DND-41 (cell line): ENCODE measurements at regions not wholly inside any gene's neighbourhood (a gene's known extent, or its start where the extent isn't known, plus 50 kb on each side); places are given as distances from the start of the nearest gene placed in this dataset.

Source experiments
- ATAC-seq: fragments of 200-7000 bp; cut with Tn5 transposase; 3 replicates; pipeline ENCODE4 v1.9.1; 2021; ENCODE audit warnings: low read depth; ENCODE audit not compliant: insufficient read depth
- DNase-seq: peaks from one replicate; pipeline ENCODE4 v3.0.0-alpha.2; 2020
- H2AFZ ChIP-seq: 2 replicates; pipeline ENCODE4 v1.6.0; 2012; ENCODE audit warnings: low read depth, low read length
- H3K27ac ChIP-seq: 2 replicates; pipeline ENCODE4 v1.5.1; 2012; ENCODE audit warnings: low read length, inconsistent platforms
- H3K27me3 ChIP-seq: fragments of 200-600 bp; sonication (generic); 2 replicates; pipeline ENCODE4 v1.6.0; 2012; ENCODE audit warnings: low read length, mild to moderate bottlenecking, inconsistent platforms; ENCODE audit not compliant: insufficient read depth, poor library complexity
- H3K36me3 ChIP-seq: 2 replicates; pipeline ENCODE4 v1.5.1; 2012; ENCODE audit warnings: low read length, inconsistent platforms; ENCODE audit not compliant: insufficient read depth
- H3K4me1 ChIP-seq: 2 replicates; pipeline ENCODE4 v1.5.1; 2012; ENCODE audit warnings: mild to moderate bottlenecking, low read length; ENCODE audit not compliant: insufficient read depth
- H3K4me2 ChIP-seq: 2 replicates; pipeline ENCODE4 v1.6.0; 2012; ENCODE audit warnings: mild to moderate bottlenecking, moderate library complexity, low read length, inconsistent platforms; ENCODE audit not compliant: insufficient read depth
- H3K4me3 ChIP-seq, 2 experiments: fragments of 200-600 bp in 1 of 2; shearing (Covaris generic) in 1 of 2; 2 replicates each; pipeline ENCODE4 v1.5.1; 2012 to 2016; ENCODE audit warnings: inconsistent platforms in 2 of 2, low read length in 2 of 2, mild to moderate bottlenecking in 2 of 2, low read depth in 1 of 2, moderate library complexity in 1 of 2
- H3K79me2 ChIP-seq: 2 replicates; pipeline ENCODE4 v1.6.0; 2012; ENCODE audit warnings: low read length, inconsistent platforms; ENCODE audit not compliant: insufficient read depth
- H3K9ac ChIP-seq: 2 replicates; pipeline ENCODE4 v1.6.0; 2012; ENCODE audit warnings: low read depth, mild to moderate bottlenecking, inconsistent platforms, low read length, moderate library complexity
- H3K9me3 ChIP-seq: 2 replicates; pipeline ENCODE4 v1.5.1; 2012; ENCODE audit warnings: low read length, moderate library complexity, mild to moderate bottlenecking, inconsistent platforms; ENCODE audit not compliant: insufficient read depth, severe bottlenecking
- H4K20me1 ChIP-seq: 2 replicates; pipeline ENCODE4 v1.6.0; 2012; ENCODE audit warnings: low read length; ENCODE audit not compliant: insufficient read depth
- CTCF ChIP-seq: IDR thresholded peaks from 2 replicates; pipeline ENCODE4 v1.5.1; 2012; ENCODE audit warnings: borderline replicate concordance, low read length, moderate library complexity, mild to moderate bottlenecking; ENCODE audit not compliant: poor library complexity, severe bottlenecking; ENCODE audit errors: extremely low read depth
- EZH2 ChIP-seq: IDR thresholded peaks from 3 replicates; pipeline ENCODE4 v1.6.1; 2012; ENCODE audit warnings: borderline replicate concordance, low read depth, mild to moderate bottlenecking, moderate library complexity, low read length, inconsistent platforms; ENCODE audit not compliant: severe bottlenecking

DNA sequence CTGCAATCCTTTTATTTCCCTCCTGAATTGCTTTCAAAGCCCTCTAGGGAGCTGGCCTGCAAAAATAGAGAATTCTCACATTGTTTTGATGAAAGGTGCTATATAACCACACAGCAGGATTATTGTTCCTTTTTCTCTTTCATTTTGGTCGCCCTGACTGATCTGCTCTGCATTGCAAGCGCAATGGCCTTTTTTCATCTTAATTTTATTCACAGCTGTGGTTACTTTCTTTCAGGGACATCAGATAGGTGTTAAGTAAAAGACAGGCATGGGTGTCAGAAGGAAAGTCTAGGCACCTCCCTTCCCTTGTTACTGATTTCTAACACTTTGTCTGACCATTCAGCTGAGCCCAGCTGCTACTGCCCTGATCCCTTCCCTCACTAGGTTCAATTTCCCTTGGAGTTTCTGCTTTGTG, 850.5 kb upstream of the MAP3K7 start:
- Histone ChIP-seq H3K4me2 (no peak overlapping the region), H3K4me1 (no peaks in the 10 kb centered on the region), H3K4me3 (no peak overlapping the region), H3K27ac (no peak overlapping the region), H3K27me3 (no peaks in the 10 kb centered on the region), H2AFZ (no peak overlapping the region), H3K9ac (no peak overlapping the region), H4K20me1 (no peaks in the 10 kb centered on the region), H3K9me3 (no peaks in the 10 kb centered on the region), H3K36me3 (no peaks in the 10 kb centered on the region), H3K79me2 (no peaks in the 10 kb centered on the region)
- ATAC-seq (no peak), DNase-seq (no peak)
- TF ChIP-seq CTCF = no peak
- no peak for TF ChIP-seq EZH2

DNA sequence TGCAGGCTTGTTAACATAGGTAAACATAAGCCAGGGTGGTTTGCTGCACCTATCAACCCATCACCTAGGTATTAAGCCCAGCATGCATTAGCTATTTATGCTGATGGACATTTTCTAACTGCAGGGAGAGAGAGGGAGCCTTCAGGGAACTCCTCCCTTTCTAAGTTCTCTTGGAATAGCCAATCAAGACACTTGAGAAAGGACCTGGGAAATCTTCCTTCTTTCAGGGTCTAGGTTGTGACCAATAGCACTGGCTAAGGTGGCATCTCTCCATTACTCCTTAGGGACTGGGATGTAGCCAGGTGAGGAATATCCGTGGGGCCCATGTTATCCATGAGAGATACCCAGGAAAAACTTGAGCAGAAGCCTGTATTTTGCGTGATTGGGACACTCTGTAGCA, 849.6 kb upstream of the MAP3K7 start:
- Histone ChIP-seq H3K4me2 (no peak overlapping the region), H2AFZ (no peak overlapping the region), H3K4me3 (no peak overlapping the region), H3K27ac (no peak overlapping the region), H3K36me3 (no peaks in the 10 kb centered on the region), H3K4me1 (no peaks in the 10 kb centered on the region), H3K9ac (no peak overlapping the region), H3K27me3 (no peaks in the 10 kb centered on the region), H4K20me1 (no peaks in the 10 kb centered on the region), H3K79me2 (no peaks in the 10 kb centered on the region), H3K9me3 (no peaks in the 10 kb centered on the region)
- DNase-seq = no peak
- no peak for ATAC-seq
- TF ChIP-seq CTCF = no peak
- no peak for TF ChIP-seq EZH2

DNA sequence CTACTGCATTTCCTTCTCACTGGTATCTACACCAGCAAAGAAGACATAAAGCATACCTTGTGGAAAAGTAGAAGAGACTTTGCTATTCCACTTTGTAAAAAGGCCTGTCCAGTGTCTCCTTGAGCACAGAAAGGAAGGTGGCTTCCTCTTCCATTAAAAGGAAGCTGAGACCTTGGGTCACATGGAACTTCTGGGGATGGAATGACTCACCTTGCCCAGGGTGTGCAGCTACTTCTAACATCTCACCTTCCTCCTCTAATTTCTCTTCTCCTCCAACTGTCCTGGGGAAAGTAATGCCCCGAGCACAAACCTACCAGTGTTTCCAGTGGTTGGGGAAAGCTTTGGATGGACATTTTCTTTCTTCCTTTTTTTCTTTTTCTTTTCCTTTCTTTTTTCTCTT, 848.8 kb upstream of the MAP3K7 start:
- TF ChIP-seq EZH2 (no peak), CTCF (no peak)
- no peaks in the 10 kb centered on the region for H4K20me1 ChIP-seq
- no peak overlapping the region for H3K4me3 ChIP-seq
- no peaks in the 10 kb centered on the region for H3K4me1 ChIP-seq
- H3K4me2 ChIP-seq = no peak overlapping the region
- no peaks in the 10 kb centered on the region for H3K79me2 ChIP-seq
- no peak for DNase-seq
- ATAC-seq = no peak
- H3K9ac ChIP-seq = no peak overlapping the region
- peaks cover 1% of the 10 kb centered on the region for H3K27me3 ChIP-seq
- H2AFZ ChIP-seq = no peak overlapping the region
- H3K27ac ChIP-seq = no peak overlapping the region
- no peaks in the 10 kb centered on the region for H3K36me3 ChIP-seq
- no peaks in the 10 kb centered on the region for H3K9me3 ChIP-seq

GRCh38 chr6:91434576-91434975, 847.7 kb upstream of the MAP3K7 start:
- TF ChIP-seq EZH2 = no peak
- TF ChIP-seq CTCF = no peak
- no peak for ATAC-seq

More at GRCh38 chr6:91434576-91434975, 847.7 kb upstream of the MAP3K7 start:
- Histone ChIP-seq H3K27ac (no peak overlapping the region), H3K4me1 (no peaks in the 10 kb centered on the region), H4K20me1 (no peaks in the 10 kb centered on the region), H3K4me2 (no peak overlapping the region), H3K79me2 (no peaks in the 10 kb centered on the region), H3K9ac (no peak overlapping the region), H3K27me3 (peaks cover 3% of the 10 kb centered on the region), H3K4me3 (no peak overlapping the region), H2AFZ (no peak overlapping the region), H3K36me3 (no peaks in the 10 kb centered on the region), H3K9me3 (no peaks in the 10 kb centered on the region)
- DNase-seq = no peak
